IMR-90 (cell line): ENCODE measurements at regions not wholly inside any gene's neighbourhood (a gene's known extent, or its start where the extent isn't known, plus 50 kb on each side); places are given as distances from the start of the nearest gene placed in this dataset.

Source experiments
- ATAC-seq: fragments of 200-7000 bp; cut with Tn5 transposase; 2 replicates; pipeline ENCODE4 v1.9.1; 2020; ENCODE audit warnings: low read depth, mild to moderate bottlenecking, moderate library complexity
- BruUV-seq: library from RNA; stranded (reverse); fragments of 400-500 nt; replicated peaks from 2 replicates; lab custom pipeline; 2021; lab: Mats Ljungman, UMichigan
- CTCF ChIA-PET: fragments of 300-600 bp; formaldehyde crosslinking; extraction: SDS; loops from one replicate; lab custom pipeline; 2021; ENCODE audit warnings: antibody characterized with exemption; lab: Yijun Ruan, JAX
- POLR2A ChIA-PET: fragments of 300-600 bp; sonication (Branson Sonifier 250); formaldehyde crosslinking; loops from one replicate; lab custom pipeline; 2022; ENCODE audit warnings: antibody characterized with exemption; ENCODE audit not compliant: unreplicated experiment; lab: Charles Lee
- DNase-seq: peaks from one replicate; pipeline ENCODE4 v3.0.0; 2013
- H2AFZ ChIP-seq: replicated peaks from 2 replicates; pipeline ENCODE3; 2013; ENCODE audit warnings: low read length, mild to moderate bottlenecking; ENCODE audit not compliant: poor library complexity
- H2AK5ac ChIP-seq: 2 replicates; pipeline ENCODE4 v1.6.1; 2013; ENCODE audit warnings: low read depth, low read length, inconsistent platforms
- H2AK9ac ChIP-seq: replicated peaks from 2 replicates; pipeline ENCODE3; 2013; ENCODE audit warnings: mild to moderate bottlenecking, low read depth, low read length, moderate library complexity; ENCODE audit not compliant: poor library complexity
- H2BK120ac ChIP-seq: 2 replicates; pipeline ENCODE4 v1.6.1; 2013; ENCODE audit warnings: low read depth, low read length, inconsistent platforms
- H2BK15ac ChIP-seq: 3 replicates; pipeline ENCODE4 v1.6.1; 2013; ENCODE audit warnings: low read depth, low read length, inconsistent platforms
- H2BK20ac ChIP-seq: 2 replicates; pipeline ENCODE4 v1.6.1; 2013; ENCODE audit warnings: low read depth, mild to moderate bottlenecking, inconsistent platforms, low read length, moderate library complexity
- H2BK5ac ChIP-seq: 2 replicates; pipeline ENCODE4 v1.6.1; 2013; ENCODE audit warnings: mild to moderate bottlenecking, low read depth, low read length, inconsistent platforms; ENCODE audit not compliant: poor library complexity, severe bottlenecking
- H3K14ac ChIP-seq: replicated peaks from 2 replicates; pipeline ENCODE4 v1.6.1; 2013; ENCODE audit warnings: low read depth, low read length, inconsistent platforms
- H3K18ac ChIP-seq: 2 replicates; pipeline ENCODE4 v1.6.1; 2013; ENCODE audit warnings: low read depth, low read length, control low read depth
- H3K23ac ChIP-seq: 2 replicates; pipeline ENCODE4 v1.6.1; 2013; ENCODE audit warnings: low read depth, low read length, inconsistent platforms
- H3K27ac ChIP-seq: 2 replicates; pipeline ENCODE4 v1.5.1; 2013; ENCODE audit warnings: mild to moderate bottlenecking, control low read depth, low read length; ENCODE audit not compliant: insufficient read depth
- H3K27me3 ChIP-seq: 2 replicates; pipeline ENCODE4 v1.6.1; 2013; ENCODE audit warnings: low read length; ENCODE audit not compliant: control insufficient read depth, insufficient read depth
- H3K36me3 ChIP-seq: 2 replicates; pipeline ENCODE4 v1.6.1; 2013; ENCODE audit warnings: low read length, mixed read lengths; ENCODE audit not compliant: control insufficient read depth, insufficient read depth
- H3K4ac ChIP-seq: 2 replicates; pipeline ENCODE4 v1.6.1; 2013; ENCODE audit warnings: low read depth, low read length, inconsistent platforms
- H3K4me1 ChIP-seq: 2 replicates; pipeline ENCODE4 v1.6.1; 2013; ENCODE audit warnings: low read length, mixed read lengths; ENCODE audit not compliant: control insufficient read depth, insufficient read depth
- H3K4me2 ChIP-seq: 2 replicates; pipeline ENCODE4 v1.6.1; 2013; ENCODE audit warnings: low read depth, mild to moderate bottlenecking, control low read depth, low read length, moderate library complexity
- H3K4me3 ChIP-seq: 2 replicates; pipeline ENCODE4 v1.5.1; 2013; ENCODE audit warnings: low read depth, mild to moderate bottlenecking, control low read depth, low read length, moderate library complexity; ENCODE audit not compliant: insufficient read depth
- H3K56ac ChIP-seq: 2 replicates; pipeline ENCODE4 v1.6.1; 2013; ENCODE audit warnings: low read length, inconsistent platforms; ENCODE audit not compliant: insufficient read depth; ENCODE audit errors: extremely low read depth
- H3K79me1 ChIP-seq, 2 experiments: 2 replicates each; pipeline ENCODE4 v1.6.1; 2013; ENCODE audit warnings: low read length in 2 of 2, inconsistent platforms in 1 of 2, low read depth in 1 of 2
- H3K9ac ChIP-seq: 2 replicates; pipeline ENCODE4 v1.6.1; 2013; ENCODE audit warnings: low read depth, low read length, control low read depth
- H3K9me1 ChIP-seq: 2 replicates; pipeline ENCODE4 v1.6.1; 2013; ENCODE audit warnings: low read length, inconsistent platforms; ENCODE audit not compliant: insufficient read depth
- H3K9me3 ChIP-seq: 2 replicates; pipeline ENCODE4 v1.6.1; 2013; ENCODE audit warnings: low read length; ENCODE audit not compliant: control insufficient read depth, insufficient read depth
- H4K20me1 ChIP-seq: 2 replicates; pipeline ENCODE4 v1.6.1; 2013; ENCODE audit warnings: low read length, inconsistent platforms; ENCODE audit not compliant: insufficient read depth
- H4K5ac ChIP-seq: 2 replicates; pipeline ENCODE4 v1.6.1; 2013; ENCODE audit warnings: mild to moderate bottlenecking, low read depth, low read length, control low read depth
- H4K8ac ChIP-seq, 2 experiments: 2 replicates each; pipeline ENCODE4 v1.6.1; 2013; ENCODE audit warnings: low read depth in 2 of 2, low read length in 2 of 2, control low read depth in 1 of 2, inconsistent platforms in 1 of 2
- H4K91ac ChIP-seq: 2 replicates; pipeline ENCODE4 v1.6.1; 2013; ENCODE audit warnings: low read depth, low read length, inconsistent platforms; ENCODE audit not compliant: insufficient read depth
- CEBPB ChIP-seq: IDR thresholded peaks from 2 replicates; pipeline ENCODE4 v1.6.1; 2012; ENCODE audit warnings: low read depth, low read length, improper control_type of control experiment
- CHD1 ChIP-seq: IDR thresholded peaks from 2 replicates; pipeline ENCODE4 v1.6.1; 2012; ENCODE audit warnings: low read depth, low read length, improper control_type of control experiment
- MAFK ChIP-seq: IDR thresholded peaks from 2 replicates; pipeline ENCODE4 v1.6.1; 2012; ENCODE audit warnings: low read depth, low read length, improper control_type of control experiment
- MAZ ChIP-seq: IDR thresholded peaks from 2 replicates; pipeline ENCODE4 v1.6.1; 2012; ENCODE audit warnings: low read depth, mild to moderate bottlenecking, low read length, improper control_type of control experiment, moderate library complexity, borderline replicate concordance
- MXI1 ChIP-seq: IDR thresholded peaks from 2 replicates; pipeline ENCODE4 v1.6.1; 2012; ENCODE audit warnings: low read depth, mild to moderate bottlenecking, low read length, moderate library complexity, borderline replicate concordance
- NFE2L2 ChIP-seq: fragments of 150-350 bp; IDR thresholded peaks from 2 replicates; pipeline ENCODE4 v1.6.1; 2016; ENCODE audit warnings: low read depth, mild to moderate bottlenecking, low read length
- POLR2A ChIP-seq: IDR thresholded peaks from 2 replicates; pipeline ENCODE4 v1.6.1; 2012; ENCODE audit warnings: mild to moderate bottlenecking, low read depth, low read length
- RAD21 ChIP-seq: IDR thresholded peaks from 2 replicates; pipeline ENCODE4 v1.6.1; 2012; ENCODE audit warnings: low read length, improper control_type of control experiment
- RCOR1 ChIP-seq: IDR thresholded peaks from 2 replicates; pipeline ENCODE4 v1.6.1; 2012; ENCODE audit warnings: mild to moderate bottlenecking, low read length, improper control_type of control experiment; ENCODE audit not compliant: insufficient replicate concordance
- RFX5 ChIP-seq: IDR thresholded peaks from 2 replicates; pipeline ENCODE4 v1.8.0; 2012; ENCODE audit warnings: low read depth, mild to moderate bottlenecking, low read length, moderate library complexity
- SMC3 ChIP-seq: fragments of 150-350 bp; IDR thresholded peaks from 2 replicates; pipeline ENCODE4 v1.6.1; 2016; ENCODE audit warnings: low read depth, mild to moderate bottlenecking, antibody characterized with exemption, low read length, moderate library complexity
- WGBS, 2 experiments: methylation state at CpG; one replicate each; pipeline versions ENCODE4 v1.1.5 to v1.1.7; 2013; ENCODE audit warnings: missing lambda C conversion rate in 2 of 2; ENCODE audit not compliant: insufficient read length in 1 of 2; ENCODE audit errors: extremely low coverage in 2 of 2; 5-methylcytosine and 5-hydroxymethylcytosine counted together
- dilution Hi-C: fragments of 300-500 bp; cut with HindIII; formaldehyde crosslinking; loops from one replicate; pipeline ENCODE4 v1.14.3; 2018; ENCODE audit warnings: low sequenced_read_pairs; ENCODE audit not compliant: unreplicated experiment
- in situ Hi-C: fragments of 300-500 bp; cut with MboI; formaldehyde crosslinking; loops from 3 replicates; pipeline ENCODE4 v1.14.3; 2019; ENCODE audit warnings: low sequenced_read_pairs, inconsistent platforms, mixed read lengths
- intact Hi-C: fragments of 100-400 bp; cut with micrococcal nuclease; formaldehyde crosslinking; loops from 2 replicates; pipeline ENCODE4 v1.10.0; 2022
- TF ChIP-seq, protein P1 (sequence below): conservative IDR thresholded peaks from 2 replicates; pipeline ENCODE4 v1.5.1; 2012; ENCODE audit warnings: mild to moderate bottlenecking, low read depth, low read length, improper control_type of control experiment
- TF ChIP-seq, protein P2 (sequence below): fragments of 150-350 bp; IDR thresholded peaks from 2 replicates; pipeline ENCODE4 v1.6.1; 2016; ENCODE audit warnings: low read depth, mild to moderate bottlenecking, low read length, moderate library complexity, borderline replicate concordance
- TF ChIP-seq, protein P3 (sequence below): fragments of 150-350 bp; IDR thresholded peaks from 2 replicates; pipeline ENCODE4 v1.6.1; 2017; ENCODE audit warnings: mild to moderate bottlenecking, antibody characterized with exemption, low read length, low read depth

DNA sequence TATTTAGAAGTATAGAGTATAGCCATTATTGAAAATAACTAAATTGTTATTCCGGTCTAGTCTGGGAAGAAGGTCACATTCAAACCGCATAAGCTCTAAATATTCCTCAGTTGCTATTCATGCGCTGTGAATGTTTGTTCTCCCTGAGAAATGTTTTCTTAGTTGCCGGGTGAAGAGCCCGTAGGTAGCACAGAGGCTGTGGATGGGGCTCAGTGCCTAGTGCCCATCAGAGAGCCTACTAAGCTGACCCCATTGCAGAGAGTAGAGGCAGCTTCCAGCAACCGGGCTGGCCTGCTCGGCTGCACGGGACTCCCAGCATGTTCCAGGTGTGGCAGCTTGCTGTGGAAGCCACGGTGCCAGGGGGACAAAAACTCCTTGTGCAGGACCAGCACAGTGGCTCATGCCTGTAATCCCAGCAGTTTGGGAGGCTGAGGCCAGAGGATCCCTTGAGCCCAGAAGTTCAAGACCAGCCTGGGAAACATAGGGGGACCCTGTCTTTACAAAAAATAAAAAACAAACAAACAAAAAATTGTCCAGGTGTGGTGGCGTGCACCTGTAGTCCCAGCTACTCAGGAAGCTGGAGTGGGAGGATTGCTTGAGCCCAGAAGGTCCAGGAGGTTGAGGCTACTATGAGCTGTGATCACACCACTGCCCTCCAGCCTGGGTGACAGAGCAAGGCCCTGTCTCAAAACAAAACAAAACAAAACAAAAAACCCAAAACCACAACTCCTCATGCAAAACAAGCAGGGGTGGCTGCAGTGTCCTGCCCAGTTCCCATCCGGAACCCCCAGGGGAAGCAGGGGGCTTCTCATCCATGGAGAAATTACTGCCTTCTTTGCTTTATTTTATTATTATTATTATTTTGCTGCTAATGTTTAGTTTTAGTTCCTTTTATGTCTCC, 82.5 kb downstream of the KCTD15 start:
- H3K9me1 ChIP-seq: no peaks in the 10 kb centered on the region
- H4K20me1 ChIP-seq: no peaks in the 10 kb centered on the region
- H2BK120ac ChIP-seq: no peak overlapping the region
- in situ Hi-C loops (no loop called here), intact Hi-C loops (no loop called here), dilution Hi-C loops (no loop called here)
- DNase-seq (no peak), ATAC-seq (no peak)
- H3K4me1 ChIP-seq: no peaks in the 10 kb centered on the region
- no peak overlapping the region for H3K4me3 ChIP-seq
- no peak overlapping the region for H4K91ac ChIP-seq
- no peak overlapping the region for H2BK15ac ChIP-seq
- no peak overlapping the region for H4K5ac ChIP-seq
- no peak overlapping the region for H2BK20ac ChIP-seq
- H2AK5ac ChIP-seq: no peak overlapping the region
- no peak overlapping the region for H3K27ac ChIP-seq
- H3K9ac ChIP-seq: no peak overlapping the region
- peaks cover 5% of the 10 kb centered on the region for H3K27me3 ChIP-seq
- TF ChIP-seq MXI1 (no peak), RCOR1 (no peak), MAFK (no peak), NFE2L2 (no peak), CHD1 (no peak), MAZ (no peak), CEBPB (no peak), RFX5 (no peak), RAD21 (no peak), SMC3 (no peak), POLR2A (no peak)
- TF ChIP-seq, protein P1, sequence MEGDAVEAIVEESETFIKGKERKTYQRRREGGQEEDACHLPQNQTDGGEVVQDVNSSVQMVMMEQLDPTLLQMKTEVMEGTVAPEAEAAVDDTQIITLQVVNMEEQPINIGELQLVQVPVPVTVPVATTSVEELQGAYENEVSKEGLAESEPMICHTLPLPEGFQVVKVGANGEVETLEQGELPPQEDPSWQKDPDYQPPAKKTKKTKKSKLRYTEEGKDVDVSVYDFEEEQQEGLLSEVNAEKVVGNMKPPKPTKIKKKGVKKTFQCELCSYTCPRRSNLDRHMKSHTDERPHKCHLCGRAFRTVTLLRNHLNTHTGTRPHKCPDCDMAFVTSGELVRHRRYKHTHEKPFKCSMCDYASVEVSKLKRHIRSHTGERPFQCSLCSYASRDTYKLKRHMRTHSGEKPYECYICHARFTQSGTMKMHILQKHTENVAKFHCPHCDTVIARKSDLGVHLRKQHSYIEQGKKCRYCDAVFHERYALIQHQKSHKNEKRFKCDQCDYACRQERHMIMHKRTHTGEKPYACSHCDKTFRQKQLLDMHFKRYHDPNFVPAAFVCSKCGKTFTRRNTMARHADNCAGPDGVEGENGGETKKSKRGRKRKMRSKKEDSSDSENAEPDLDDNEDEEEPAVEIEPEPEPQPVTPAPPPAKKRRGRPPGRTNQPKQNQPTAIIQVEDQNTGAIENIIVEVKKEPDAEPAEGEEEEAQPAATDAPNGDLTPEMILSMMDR: no peak
- TF ChIP-seq, protein P2, sequence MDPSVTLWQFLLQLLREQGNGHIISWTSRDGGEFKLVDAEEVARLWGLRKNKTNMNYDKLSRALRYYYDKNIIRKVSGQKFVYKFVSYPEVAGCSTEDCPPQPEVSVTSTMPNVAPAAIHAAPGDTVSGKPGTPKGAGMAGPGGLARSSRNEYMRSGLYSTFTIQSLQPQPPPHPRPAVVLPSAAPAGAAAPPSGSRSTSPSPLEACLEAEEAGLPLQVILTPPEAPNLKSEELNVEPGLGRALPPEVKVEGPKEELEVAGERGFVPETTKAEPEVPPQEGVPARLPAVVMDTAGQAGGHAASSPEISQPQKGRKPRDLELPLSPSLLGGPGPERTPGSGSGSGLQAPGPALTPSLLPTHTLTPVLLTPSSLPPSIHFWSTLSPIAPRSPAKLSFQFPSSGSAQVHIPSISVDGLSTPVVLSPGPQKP: no peak
- TF ChIP-seq, protein P3, sequence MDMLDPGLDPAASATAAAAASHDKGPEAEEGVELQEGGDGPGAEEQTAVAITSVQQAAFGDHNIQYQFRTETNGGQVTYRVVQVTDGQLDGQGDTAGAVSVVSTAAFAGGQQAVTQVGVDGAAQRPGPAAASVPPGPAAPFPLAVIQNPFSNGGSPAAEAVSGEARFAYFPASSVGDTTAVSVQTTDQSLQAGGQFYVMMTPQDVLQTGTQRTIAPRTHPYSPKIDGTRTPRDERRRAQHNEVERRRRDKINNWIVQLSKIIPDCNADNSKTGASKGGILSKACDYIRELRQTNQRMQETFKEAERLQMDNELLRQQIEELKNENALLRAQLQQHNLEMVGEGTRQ: no peak
- ChIA-PET CTCF (no interaction called here), POLR2A (no interaction called here)
- no peak overlapping the region for H2BK5ac ChIP-seq
- H3K4me2 ChIP-seq: no peak overlapping the region
- H2AFZ ChIP-seq: no peak overlapping the region
- H3K14ac ChIP-seq: no peak overlapping the region
- no peaks in the 10 kb centered on the region for H3K9me3 ChIP-seq
- BruUV-seq: no TSS peak
- no peak overlapping the region for H3K18ac ChIP-seq
- 97% methylated on average over 6 of the region's 11 CpGs; no CpG with 5 or more reads in 1 of the 2 experiments for WGBS, 2 experiments
- no peak overlapping the region for H3K4ac ChIP-seq
- H3K36me3 ChIP-seq: no peaks in the 10 kb centered on the region
- no peak overlapping the region for H4K8ac ChIP-seq
- no peak overlapping the region for H3K56ac ChIP-seq
- H3K79me1 ChIP-seq: no peaks in the 10 kb centered on the region
- no peak overlapping the region for H2AK9ac ChIP-seq
- H3K23ac ChIP-seq: no peak overlapping the region
